Gastrocnemius medialis (tissue), 4 donors: ENCODE measurements at regions not wholly inside any gene's neighbourhood (a gene's known extent, or its start where the extent isn't known, plus 50 kb on each side); places are given as distances from the start of the nearest gene placed in this dataset.
"Not testable (repeated sequence)": the region's sequence is repeated elsewhere in the genome, so short reads cannot be mapped to it uniquely, and the experiment has no call there.

Source experiments
- CTCF ChIP-seq, 5 experiments: fragments of 450-650 bp in 3 of 5; fragments of 200-600 bp in 2 of 5; sonication (generic) in 2 of 5; IDR thresholded peaks in 4 of 5; conservative IDR thresholded peaks in 1 of 5; 1 replicate in 4 of 5; 2 replicates in 1 of 5; pipeline ENCODE4 v1.5.1; 2016 to 2019; ENCODE audit warnings: antibody characterized with exemption in 5 of 5, mild to moderate bottlenecking in 3 of 5, moderate library complexity in 3 of 5
- POLR2A ChIP-seq, 2 donors: fragments of 450-650 bp; IDR thresholded peaks; one replicate each; pipeline ENCODE4 v1.6.1; 2017; ENCODE audit warnings: antibody characterized with exemption in 2 of 2, mild to moderate bottlenecking in 2 of 2, moderate library complexity in 2 of 2

GRCh38 chr3:185990995-185991394 is 53.2 kb upstream of the TRA2B start:
- not testable (repeated sequence) for TF ChIP-seq CTCF (IDR thresholded peaks at IDR 0.05 in 4 of 5, conservative IDR thresholded peaks at IDR 0.05 in 1 of 5); POLR2A (IDR thresholded peaks at IDR 0.05)
